Ishikawa (cell line): ENCODE measurements at regions not wholly inside any gene's neighbourhood (a gene's known extent, or its start where the extent isn't known, plus 50 kb on each side); places are given as distances from the start of the nearest gene placed in this dataset.

Experiments
- FOXM1 ChIP-seq: IDR thresholded peaks from 2 replicates; pipeline ENCODE4 v1.6.1; 2012; ENCODE audit warnings: low read depth, borderline replicate concordance
- RAD21 ChIP-seq: IDR thresholded peaks from 2 replicates; pipeline ENCODE4 v1.6.1; 2012; ENCODE audit warnings: low read depth
- TAF1 ChIP-seq: IDR thresholded peaks from 2 replicates; pipeline ENCODE4 v1.6.1; 2012; ENCODE audit warnings: low read depth, mild to moderate bottlenecking
- ZBTB7A ChIP-seq: IDR thresholded peaks from 2 replicates; pipeline ENCODE4 v1.6.1; 2012; ENCODE audit warnings: low read depth

- TF ChIP-seq RAD21 (no peak), ZBTB7A (no peak), FOXM1 (no peak), TAF1 (no peak)
Measured at GRCh38 chr6:21423106-21423854, 170.3 kb upstream of the SOX4 start.
